ENCODE measurements at regions not wholly inside any gene's neighbourhood (a gene's known extent, or its start where the extent isn't known, plus 50 kb on each side); places are given as distances from the start of the nearest gene placed in this dataset.
"Not testable (repeated sequence)": the region's sequence is repeated elsewhere in the genome, so short reads cannot be mapped to it uniquely, and the experiment has no call there.

DNA sequence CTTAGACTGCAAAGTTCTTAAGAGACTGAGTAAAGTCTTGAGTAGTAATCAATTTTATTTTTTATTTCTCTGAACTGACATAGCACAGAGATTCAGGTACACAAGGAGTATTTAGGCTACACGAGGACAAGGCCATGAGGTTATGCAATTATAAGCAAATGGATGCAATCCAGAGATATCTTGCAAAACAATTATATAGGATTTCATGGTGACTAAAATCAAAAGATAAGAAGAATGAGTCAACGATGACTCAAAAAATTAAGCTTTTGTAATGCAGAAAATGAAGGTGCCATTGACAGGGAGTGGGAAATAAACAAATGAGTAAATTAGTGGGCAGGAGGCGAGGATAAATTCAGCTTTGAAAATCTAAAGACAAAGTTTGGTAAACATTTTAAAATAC, 66.7 kb upstream of the MYO3A start:
- no peaks in the 10 kb centered on the region for H3K27me3 Mint-ChIP-seq (ENCODE audit: low read depth in 2 of 2)
- H3K4me3 Mint-ChIP-seq: no peak overlapping the region
- H3K27me3 ChIP-seq (ENCODE audit: control insufficient read depth, insufficient read depth, low read length): no peaks in the 10 kb centered on the region
- H3K9me3 ChIP-seq (ENCODE audit: control insufficient read depth, insufficient read depth, low read length): no peaks in the 10 kb centered on the region
- intact Hi-C loops (cut with micrococcal nuclease): no loop called here
- H3K36me3 Mint-ChIP-seq: no peaks in the 10 kb centered on the region
- no peaks in the 10 kb centered on the region for H3K4me1 Mint-ChIP-seq
- no peak overlapping the region for H3K27ac ChIP-seq (ENCODE audit: low read length)
- peaks cover 2% of the 10 kb centered on the region in 2 donors for H3K9me3 Mint-ChIP-seq
- TF ChIP-seq, protein P1, sequence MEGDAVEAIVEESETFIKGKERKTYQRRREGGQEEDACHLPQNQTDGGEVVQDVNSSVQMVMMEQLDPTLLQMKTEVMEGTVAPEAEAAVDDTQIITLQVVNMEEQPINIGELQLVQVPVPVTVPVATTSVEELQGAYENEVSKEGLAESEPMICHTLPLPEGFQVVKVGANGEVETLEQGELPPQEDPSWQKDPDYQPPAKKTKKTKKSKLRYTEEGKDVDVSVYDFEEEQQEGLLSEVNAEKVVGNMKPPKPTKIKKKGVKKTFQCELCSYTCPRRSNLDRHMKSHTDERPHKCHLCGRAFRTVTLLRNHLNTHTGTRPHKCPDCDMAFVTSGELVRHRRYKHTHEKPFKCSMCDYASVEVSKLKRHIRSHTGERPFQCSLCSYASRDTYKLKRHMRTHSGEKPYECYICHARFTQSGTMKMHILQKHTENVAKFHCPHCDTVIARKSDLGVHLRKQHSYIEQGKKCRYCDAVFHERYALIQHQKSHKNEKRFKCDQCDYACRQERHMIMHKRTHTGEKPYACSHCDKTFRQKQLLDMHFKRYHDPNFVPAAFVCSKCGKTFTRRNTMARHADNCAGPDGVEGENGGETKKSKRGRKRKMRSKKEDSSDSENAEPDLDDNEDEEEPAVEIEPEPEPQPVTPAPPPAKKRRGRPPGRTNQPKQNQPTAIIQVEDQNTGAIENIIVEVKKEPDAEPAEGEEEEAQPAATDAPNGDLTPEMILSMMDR (IDR thresholded peaks at IDR 0.05): no peak
- DNase-seq: no peak
- ATAC-seq: no peak
- H3K4me1 ChIP-seq (ENCODE audit: control insufficient read depth, insufficient read depth, low read length): no peaks in the 10 kb centered on the region
- no peaks in the 10 kb centered on the region for H3K36me3 ChIP-seq (ENCODE audit: control insufficient read depth, insufficient read depth, low read length)
- WGBS (ENCODE audit: insufficient coverage): 77% methylated on average over 3 of the region's 3 CpGs
- no peak overlapping the region for H3K4me3 ChIP-seq (ENCODE audit: low read length)
- H3K27ac Mint-ChIP-seq: no peak overlapping the region

DNA sequence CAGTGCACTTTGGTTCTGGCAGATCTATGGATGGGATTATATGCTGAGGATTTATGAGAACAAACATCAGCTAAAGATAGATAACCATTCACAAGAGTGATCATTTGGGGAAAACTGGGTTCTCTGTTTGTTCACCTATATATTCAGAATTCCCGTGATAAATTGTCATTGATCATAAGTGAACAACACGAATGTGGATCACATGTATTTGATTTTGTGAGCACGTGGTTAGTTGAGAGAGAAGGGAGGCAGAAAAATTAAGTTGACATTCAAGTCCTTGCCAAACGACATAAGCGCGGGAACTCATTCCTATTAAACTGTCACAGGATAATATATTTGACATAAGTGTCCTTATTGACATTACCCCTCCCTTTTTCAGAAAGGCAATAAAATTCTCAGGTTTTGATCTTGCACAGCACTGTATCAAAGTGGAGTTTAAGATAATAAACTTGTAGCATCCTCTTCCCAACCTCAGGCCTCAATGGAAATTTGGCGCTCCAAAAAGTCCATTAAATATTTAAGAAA, 64.9 kb upstream of the MYO3A start:
- TF ChIP-seq, protein P1 (IDR thresholded peaks at IDR 0.05): no peak
- H3K36me3 Mint-ChIP-seq: no peaks in the 10 kb centered on the region
- no peaks in the 10 kb centered on the region for H3K4me1 Mint-ChIP-seq
- H3K9me3 Mint-ChIP-seq: peaks cover 2% of the 10 kb centered on the region in 2 donors
- H3K4me1 ChIP-seq (ENCODE audit: control insufficient read depth, insufficient read depth, low read length): no peaks in the 10 kb centered on the region
- H3K36me3 ChIP-seq (ENCODE audit: control insufficient read depth, insufficient read depth, low read length): no peaks in the 10 kb centered on the region
- no peak overlapping the region for H3K27ac Mint-ChIP-seq
- no peak overlapping the region for H3K4me3 Mint-ChIP-seq
- no peak for ATAC-seq
- H3K27me3 Mint-ChIP-seq (ENCODE audit: low read depth in 2 of 2): no peaks in the 10 kb centered on the region
- intact Hi-C loops (cut with micrococcal nuclease): no loop called here
- no peak overlapping the region for H3K27ac ChIP-seq (ENCODE audit: low read length)
- H3K9me3 ChIP-seq (ENCODE audit: control insufficient read depth, insufficient read depth, low read length): no peaks in the 10 kb centered on the region
- H3K4me3 ChIP-seq (ENCODE audit: low read length): no peak overlapping the region
- 92% methylated on average over 6 of the region's 7 CpGs for WGBS (ENCODE audit: insufficient coverage)
- DNase-seq: no peak
- no peaks in the 10 kb centered on the region for H3K27me3 ChIP-seq (ENCODE audit: control insufficient read depth, insufficient read depth, low read length)

DNA sequence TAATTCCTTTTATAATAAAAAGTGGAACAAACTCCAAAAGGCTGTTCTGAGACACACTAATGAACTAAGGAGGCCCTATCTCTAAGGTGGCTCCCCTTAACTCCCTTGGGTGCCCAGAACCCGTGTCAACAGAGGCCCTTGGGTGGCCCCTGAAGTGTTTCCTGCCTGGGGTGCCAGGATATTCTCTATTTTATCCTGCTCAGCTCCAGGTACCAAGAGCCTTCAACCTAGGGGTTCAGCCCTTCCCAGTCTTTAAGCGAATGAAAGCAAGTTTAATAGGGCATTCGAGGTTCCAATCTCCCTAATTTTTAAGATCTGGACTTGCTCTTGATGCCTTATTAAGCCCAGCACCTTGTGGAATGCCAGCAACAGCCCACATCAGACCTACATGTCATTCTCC, 64.4 kb upstream of the MYO3A start:
- intact Hi-C loops (cut with micrococcal nuclease): no loop called here
- H3K27me3 ChIP-seq (ENCODE audit: control insufficient read depth, insufficient read depth, low read length): no peaks in the 10 kb centered on the region
- DNase-seq: no peak
- H3K4me3 Mint-ChIP-seq: no peak overlapping the region
- no peak overlapping the region for H3K27ac ChIP-seq (ENCODE audit: low read length)
- no peak overlapping the region for H3K27ac Mint-ChIP-seq
- H3K9me3 Mint-ChIP-seq: no peaks in the 10 kb centered on the region
- no peaks in the 10 kb centered on the region for H3K4me1 ChIP-seq (ENCODE audit: control insufficient read depth, insufficient read depth, low read length)
- H3K9me3 ChIP-seq (ENCODE audit: control insufficient read depth, insufficient read depth, low read length): no peaks in the 10 kb centered on the region
- H3K27me3 Mint-ChIP-seq (ENCODE audit: low read depth in 2 of 2): no peaks in the 10 kb centered on the region
- no peak overlapping the region for H3K4me3 ChIP-seq (ENCODE audit: low read length)
- 81% methylated on average over 3 of the region's 3 CpGs for WGBS (ENCODE audit: insufficient coverage)
- H3K36me3 ChIP-seq (ENCODE audit: control insufficient read depth, insufficient read depth, low read length): no peaks in the 10 kb centered on the region
- H3K4me1 Mint-ChIP-seq: no peaks in the 10 kb centered on the region
- ATAC-seq: no peak
- no peaks in the 10 kb centered on the region for H3K36me3 Mint-ChIP-seq
- TF ChIP-seq, protein P1 (IDR thresholded peaks at IDR 0.05): no peak

DNA sequence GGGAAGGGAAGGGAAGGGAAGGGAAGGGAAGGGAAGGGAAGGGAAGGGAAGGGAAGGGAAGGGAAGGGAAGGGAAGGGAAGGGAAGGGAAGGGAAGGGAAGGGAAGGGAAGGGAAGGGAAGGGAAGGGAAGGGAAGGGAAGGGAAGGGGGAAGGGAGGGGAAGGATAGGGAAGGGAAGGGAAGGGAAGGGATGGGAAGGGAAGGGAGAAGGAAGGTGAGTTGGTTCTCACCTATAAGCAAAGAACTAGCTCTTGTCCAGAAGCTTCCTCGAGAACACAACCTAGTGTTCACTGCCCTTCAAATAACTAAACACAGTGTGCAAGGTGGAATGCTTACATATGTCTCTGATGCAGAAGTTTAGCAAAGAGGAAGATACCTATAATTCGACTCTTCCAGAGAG, 59.6 kb upstream of the MYO3A start:
- H3K36me3 Mint-ChIP-seq; ATAC-seq; H3K36me3 ChIP-seq (ENCODE audit: control insufficient read depth, insufficient read depth, low read length); H3K4me1 ChIP-seq (ENCODE audit: control insufficient read depth, insufficient read depth, low read length); H3K27ac ChIP-seq (ENCODE audit: low read length); H3K4me3 ChIP-seq (ENCODE audit: low read length); H3K27me3 Mint-ChIP-seq (ENCODE audit: low read depth in 2 of 2); H3K9me3 Mint-ChIP-seq; H3K9me3 ChIP-seq (ENCODE audit: control insufficient read depth, insufficient read depth, low read length); H3K4me3 Mint-ChIP-seq; intact Hi-C loops (cut with micrococcal nuclease); H3K27ac Mint-ChIP-seq; DNase-seq; H3K4me1 Mint-ChIP-seq; H3K27me3 ChIP-seq (ENCODE audit: control insufficient read depth, insufficient read depth, low read length): not testable (repeated sequence)
- WGBS (ENCODE audit: insufficient coverage): no CpG with 5 or more reads among the region's 2 CpGs

Measured in natural killer cell (primary cell).